T-cell (primary cell): ENCODE measurements at regions not wholly inside any gene's neighbourhood (a gene's known extent, or its start where the extent isn't known, plus 50 kb on each side); places are given as distances from the start of the nearest gene placed in this dataset.

ENCODE experiments used
- ATAC-seq, 4 experiments: fragments of 200-7000 bp in 3 of 4; fragments of 150-1000 bp in 1 of 4; cut with Tn5 transposase; replicated peaks in 1 of 4; 1 replicate in 3 of 4; 2 replicates in 1 of 4; pipeline ENCODE4 v1.10.0; 2021; ENCODE audit warnings: moderate library complexity in 3 of 4, mild to moderate bottlenecking in 2 of 4, moderate number of reproducible peaks in 1 of 4
- CTCF ChIA-PET, 2 donors: fragments of 300-600 bp; sonication (Branson Sonifier 250); formaldehyde crosslinking; loops; one replicate each; lab custom pipeline; 2022; ENCODE audit warnings: antibody characterized with exemption in 2 of 2; lab: Charles Lee
- POLR2A ChIA-PET, 2 donors: fragments of 300-600 bp; sonication (Branson Sonifier 250); formaldehyde crosslinking; loops; one replicate each; lab custom pipeline; 2022; ENCODE audit warnings: antibody characterized with exemption in 2 of 2; lab: Charles Lee
- DNase-seq, 35 experiments: peaks; one replicate each; pipeline versions ENCODE4 v3.0.0 to v3.0.0-alpha.2; 2013 to 2023
- H3K27ac ChIP-seq: one replicate; pipeline ENCODE4 v1.5.1; 2013; ENCODE audit warnings: low read length
- H3K27me3 ChIP-seq, 2 experiments: replicated peaks in 1 of 2; 1 replicate in 1 of 2; 2 replicates in 1 of 2; pipeline versions ENCODE4 v1.6.1 to v1.7.0; 2013; ENCODE audit warnings: low read length in 1 of 2, mixed read lengths in 1 of 2; ENCODE audit not compliant: control insufficient read depth in 2 of 2, insufficient read depth in 2 of 2; ENCODE audit errors: extremely low read depth in 1 of 2
- H3K36me3 ChIP-seq, 2 donors: 1 replicate in 1 of 2; 2 replicates in 1 of 2; pipeline versions ENCODE4 v1.6.1 to v1.7.0; 2013; ENCODE audit warnings: low read length in 1 of 2; ENCODE audit not compliant: control insufficient read depth in 2 of 2, insufficient read depth in 1 of 2; ENCODE audit errors: extremely low read depth in 1 of 2
- H3K4me1 ChIP-seq, 2 experiments: 1 replicate in 1 of 2; 2 replicates in 1 of 2; pipeline versions ENCODE4 v1.6.1 to v1.7.0; 2013; ENCODE audit warnings: low read length in 2 of 2, mixed read lengths in 1 of 2; ENCODE audit not compliant: insufficient read depth in 2 of 2, control insufficient read depth in 1 of 2; ENCODE audit errors: extremely low read depth in 1 of 2
- H3K4me3 ChIP-seq, 2 donors: 1 replicate in 1 of 2; 2 replicates in 1 of 2; pipeline versions ENCODE4 v1.5.1 to v1.7.0; 2013; ENCODE audit warnings: mild to moderate bottlenecking in 2 of 2, low read length in 1 of 2, moderate library complexity in 1 of 2; ENCODE audit not compliant: control insufficient read depth in 1 of 2; ENCODE audit errors: extremely low read depth in 1 of 2
- H3K9me3 ChIP-seq: 2 replicates; pipeline ENCODE4 v1.7.0; 2013
- H3K27ac Mint-ChIP-seq, 2 donors: one replicate each; pipeline ENCODE4 v1.8.0; 2020 to 2021; ENCODE audit warnings: mild to moderate bottlenecking in 2 of 2, mixed read lengths in 2 of 2
- H3K27me3 Mint-ChIP-seq, 2 donors: one replicate each; pipeline ENCODE4 v1.8.0; 2021 to 2022; ENCODE audit warnings: mixed read lengths in 2 of 2
- H3K36me3 Mint-ChIP-seq: one replicate; pipeline ENCODE4 v1.8.0; 2021; ENCODE audit warnings: mixed read lengths
- H3K4me1 Mint-ChIP-seq, 3 donors: one replicate each; pipeline ENCODE4 v1.8.0; 2020 to 2022; ENCODE audit warnings: mixed read lengths in 3 of 3, mild to moderate bottlenecking in 1 of 3
- H3K4me3 Mint-ChIP-seq, 3 donors: one replicate each; pipeline ENCODE4 v1.8.0; 2020 to 2022; ENCODE audit warnings: mild to moderate bottlenecking in 3 of 3, mixed read lengths in 3 of 3, moderate library complexity in 3 of 3
- H3K9me3 Mint-ChIP-seq, 3 donors: one replicate each; pipeline ENCODE4 v1.8.0; 2020 to 2022; ENCODE audit warnings: mixed read lengths in 3 of 3
- WGBS: methylation state at CpG from one replicate; pipeline ENCODE4 v1.1.5; 2013; ENCODE audit warnings: missing lambda C conversion rate; ENCODE audit not compliant: insufficient coverage; 5-methylcytosine and 5-hydroxymethylcytosine counted together

DNA sequence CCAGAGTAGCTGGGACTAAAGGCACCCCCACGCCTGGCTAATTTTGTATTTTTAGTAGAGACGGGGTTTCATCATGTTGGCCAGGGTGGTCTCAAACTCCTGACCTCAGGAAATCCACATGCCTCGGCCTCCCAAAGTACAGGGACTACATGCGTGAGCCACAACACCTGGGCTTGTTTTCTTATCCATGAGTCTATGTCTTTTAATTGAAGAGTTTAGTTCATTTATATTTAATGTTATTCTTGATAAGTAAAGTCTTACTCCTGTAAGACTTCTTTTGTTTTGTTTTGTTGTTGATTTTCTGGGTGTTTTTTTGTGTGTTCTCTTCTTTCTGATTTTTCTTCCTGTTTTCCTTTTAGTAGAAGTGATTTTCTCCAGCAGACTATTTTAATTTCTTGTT lies 621.0 kb downstream of the LTN1 start:
- Histone ChIP-seq H3K27me3 (no peaks in the 10 kb centered on the region), H3K4me1 (no peaks in the 10 kb centered on the region), H3K36me3 (no peaks in the 10 kb centered on the region), H3K27ac (no peak overlapping the region), H3K4me3 (no peak overlapping the region), H3K9me3 (no peaks in the 10 kb centered on the region)
- Mint-ChIP-seq H3K4me3 (no peak overlapping the region), H3K36me3 (no peaks in the 10 kb centered on the region), H3K27me3 (no peaks in the 10 kb centered on the region), H3K4me1 (no peaks in the 10 kb centered on the region), H3K27ac (no peak overlapping the region), H3K9me3 (peaks cover 24 to 37% (median 25%) of the 10 kb centered on the region in 3 donors)
- DNase-seq = no peak
- POLR2A ChIA-PET = interaction anchor here in 1 of 2 donors (0.6 kb wide), 1 partner anchor 262 kb away, joined by 3 read pairs; no protein-coding TSS in a partner anchor
- ATAC-seq = no peak
- CTCF ChIA-PET = no interaction called here
- WGBS = 72% methylated on average over 2 of the region's 4 CpGs

DNA sequence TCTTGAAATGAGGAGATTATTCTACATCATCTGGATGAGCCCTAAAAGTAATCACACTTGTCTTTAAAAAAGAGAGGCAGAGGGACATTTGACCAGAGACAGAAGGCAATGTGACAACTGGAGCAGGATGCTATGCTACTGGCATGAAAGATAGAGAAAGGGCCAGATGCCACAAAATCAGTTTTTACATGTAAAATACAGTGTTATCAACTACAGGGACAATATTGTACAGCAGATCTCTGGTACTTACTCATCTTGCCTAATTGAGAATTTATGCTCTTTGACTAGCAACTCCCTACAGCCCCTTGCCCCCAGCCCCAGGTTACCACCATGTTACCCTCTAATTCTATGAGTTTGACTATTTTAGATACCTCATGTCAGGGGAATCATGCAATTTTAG lies 633.4 kb downstream of the LTN1 start:
- H3K27me3 Mint-ChIP-seq = no peaks in the 10 kb centered on the region
- H3K27ac Mint-ChIP-seq = no peak overlapping the region
- H3K4me1 ChIP-seq = no peaks in the 10 kb centered on the region
- H3K9me3 Mint-ChIP-seq = peaks cover 0 to 3% (median 3%) of the 10 kb centered on the region in 3 donors
- DNase-seq (no peak), ATAC-seq (no peak)
- no peaks in the 10 kb centered on the region for H3K27me3 ChIP-seq
- no peaks in the 10 kb centered on the region for H3K36me3 Mint-ChIP-seq
- no peaks in the 10 kb centered on the region for H3K4me1 Mint-ChIP-seq
- no peak overlapping the region for H3K4me3 Mint-ChIP-seq
- no peaks in the 10 kb centered on the region for H3K36me3 ChIP-seq
- H3K9me3 ChIP-seq = no peaks in the 10 kb centered on the region
- CTCF ChIA-PET = interaction anchor here in 1 of 2 donors (0.5 kb wide), 1 partner anchor 11 kb away, joined by 3 read pairs; no protein-coding TSS in a partner anchor
- H3K4me3 ChIP-seq = no peak overlapping the region
- no peak overlapping the region for H3K27ac ChIP-seq
- POLR2A ChIA-PET = no interaction called here

DNA sequence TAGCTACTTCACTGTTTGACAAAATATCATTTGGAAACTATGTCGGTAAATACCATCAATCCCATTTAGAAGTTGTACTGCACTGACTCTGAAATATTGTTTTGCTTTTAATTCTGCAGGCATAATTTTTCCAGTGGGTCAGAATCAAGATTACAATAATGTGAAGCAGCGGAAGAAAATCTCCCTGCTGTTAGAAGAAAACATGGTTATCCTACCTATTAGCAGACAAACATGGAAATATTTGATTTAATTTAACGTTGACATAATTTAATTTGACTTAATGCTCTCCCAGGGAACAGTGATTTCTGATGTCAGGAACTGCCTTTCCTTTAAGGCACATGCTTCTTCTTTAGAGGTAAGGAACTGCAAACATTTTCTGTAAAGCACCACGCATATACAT lies 634.0 kb downstream of the LTN1 start:
- Mint-ChIP-seq H3K9me3 (peaks cover 0 to 3% (median 3%) of the 10 kb centered on the region in 3 donors), H3K4me3 (no peak overlapping the region), H3K36me3 (no peaks in the 10 kb centered on the region), H3K27me3 (no peaks in the 10 kb centered on the region), H3K27ac (no peak overlapping the region), H3K4me1 (no peaks in the 10 kb centered on the region)
- Histone ChIP-seq H3K27me3 (no peaks in the 10 kb centered on the region), H3K4me3 (no peak overlapping the region), H3K27ac (no peak overlapping the region), H3K36me3 (no peaks in the 10 kb centered on the region), H3K9me3 (no peaks in the 10 kb centered on the region), H3K4me1 (no peaks in the 10 kb centered on the region)
- WGBS = no CpG with 5 or more reads among the region's 4 CpGs
- POLR2A ChIA-PET = no interaction called here
- no peak for ATAC-seq
- no peak for DNase-seq
- CTCF ChIA-PET = no interaction called here

DNA sequence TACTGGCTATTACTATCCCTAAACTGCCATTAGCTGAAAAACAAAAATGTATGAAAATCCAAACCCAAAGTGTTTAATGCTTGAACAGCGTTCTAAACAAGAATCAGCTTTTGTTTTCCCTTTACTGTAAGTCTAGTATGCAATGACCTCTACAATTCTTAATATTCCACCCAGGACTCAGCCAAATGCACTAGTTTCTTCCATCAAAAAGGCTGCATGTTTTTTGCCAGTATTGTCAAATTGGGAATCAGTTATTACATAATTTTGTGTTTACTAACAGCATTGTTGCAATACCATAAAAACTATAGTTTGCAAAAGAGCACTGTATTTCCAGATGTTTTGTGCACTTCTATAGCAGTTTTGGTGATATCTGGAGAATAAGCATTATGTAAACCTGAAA lies 634.5 kb downstream of the LTN1 start:
- H3K9me3 Mint-ChIP-seq = peaks cover 0 to 3% (median 0%) of the 10 kb centered on the region in 3 donors
- DNase-seq (no peak), ATAC-seq (no peak)
- Histone ChIP-seq H3K9me3 (no peaks in the 10 kb centered on the region), H3K36me3 (no peaks in the 10 kb centered on the region), H3K27ac (no peak overlapping the region), H3K4me1 (no peaks in the 10 kb centered on the region), H3K4me3 (no peak overlapping the region), H3K27me3 (no peaks in the 10 kb centered on the region)
- no peak overlapping the region for H3K27ac Mint-ChIP-seq
- no peaks in the 10 kb centered on the region for H3K27me3 Mint-ChIP-seq
- H3K4me1 Mint-ChIP-seq = no peaks in the 10 kb centered on the region
- H3K36me3 Mint-ChIP-seq = no peaks in the 10 kb centered on the region
- POLR2A ChIA-PET = no interaction called here
- CTCF ChIA-PET = no interaction called here
- WGBS = no CpG with 5 or more reads among the region's 1 CpG
- no peak overlapping the region for H3K4me3 Mint-ChIP-seq

DNA sequence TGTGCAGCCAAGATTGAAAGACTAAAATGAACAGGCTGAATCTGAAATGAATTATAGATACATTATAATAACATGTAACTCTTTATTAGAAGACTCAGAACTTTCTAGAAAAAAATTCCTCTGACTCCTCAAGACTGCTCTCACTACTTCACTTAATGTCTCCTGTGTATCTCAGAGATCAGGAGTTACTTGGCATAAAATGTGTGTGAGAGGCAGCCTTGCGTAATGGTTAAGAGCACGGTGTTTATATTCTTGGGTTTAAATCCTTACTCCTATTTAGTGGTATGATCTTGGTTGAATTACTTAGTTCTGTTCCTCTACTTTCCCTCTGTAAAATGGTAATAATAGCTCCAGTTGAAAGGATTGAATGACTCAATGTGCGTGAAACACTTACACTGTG lies 634.9 kb downstream of the LTN1 start:
- Histone ChIP-seq H3K4me3 (no peak overlapping the region), H3K9me3 (no peaks in the 10 kb centered on the region), H3K27me3 (no peaks in the 10 kb centered on the region), H3K4me1 (no peaks in the 10 kb centered on the region), H3K36me3 (no peaks in the 10 kb centered on the region), H3K27ac (no peak overlapping the region)
- CTCF ChIA-PET = no interaction called here
- no peak overlapping the region for H3K4me3 Mint-ChIP-seq
- 100% methylated on average over 1 of the region's 3 CpGs for WGBS
- no peak overlapping the region for H3K27ac Mint-ChIP-seq
- H3K9me3 Mint-ChIP-seq = peaks cover 0 to 3% (median 0%) of the 10 kb centered on the region in 3 donors
- no peaks in the 10 kb centered on the region for H3K27me3 Mint-ChIP-seq
- DNase-seq (no peak), ATAC-seq (no peak)
- POLR2A ChIA-PET = no interaction called here
- H3K4me1 Mint-ChIP-seq = no peaks in the 10 kb centered on the region
- H3K36me3 Mint-ChIP-seq = no peaks in the 10 kb centered on the region

DNA sequence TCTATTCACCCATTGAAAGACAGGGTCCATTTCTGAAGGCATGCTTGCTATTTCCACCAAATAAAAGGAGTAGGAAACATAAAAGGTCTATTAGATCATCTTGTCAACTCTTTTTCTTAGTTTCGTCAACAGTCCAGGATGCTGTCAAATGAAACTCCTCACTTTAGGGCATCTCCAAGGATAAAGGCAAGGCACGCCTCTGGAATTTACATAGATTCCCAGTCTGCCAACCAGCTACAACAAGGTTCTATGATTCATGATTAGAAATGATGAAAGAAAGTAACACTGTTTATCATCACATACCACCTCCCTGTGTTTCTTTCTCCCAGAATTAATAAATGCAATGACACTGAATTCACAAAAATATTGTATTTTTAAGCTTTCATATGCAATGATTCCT lies 636.3 kb downstream of the LTN1 start:
- no peak for DNase-seq
- Histone ChIP-seq H3K27ac (no peak overlapping the region), H3K36me3 (no peaks in the 10 kb centered on the region), H3K27me3 (no peaks in the 10 kb centered on the region), H3K9me3 (no peaks in the 10 kb centered on the region), H3K4me3 (no peak overlapping the region), H3K4me1 (no peaks in the 10 kb centered on the region)
- no peak for ATAC-seq
- POLR2A ChIA-PET = no interaction called here
- H3K27me3 Mint-ChIP-seq = peaks cover 0 to 3% of the 10 kb centered on the region in 2 donors
- no peak overlapping the region for H3K4me3 Mint-ChIP-seq
- no peak overlapping the region for H3K27ac Mint-ChIP-seq
- no peaks in the 10 kb centered on the region for H3K36me3 Mint-ChIP-seq
- CTCF ChIA-PET = no interaction called here
- H3K4me1 Mint-ChIP-seq = no peaks in the 10 kb centered on the region
- WGBS = 83% methylated on average over 1 of the region's 2 CpGs
- H3K9me3 Mint-ChIP-seq = peaks cover 0 to 3% (median 0%) of the 10 kb centered on the region in 3 donors

DNA sequence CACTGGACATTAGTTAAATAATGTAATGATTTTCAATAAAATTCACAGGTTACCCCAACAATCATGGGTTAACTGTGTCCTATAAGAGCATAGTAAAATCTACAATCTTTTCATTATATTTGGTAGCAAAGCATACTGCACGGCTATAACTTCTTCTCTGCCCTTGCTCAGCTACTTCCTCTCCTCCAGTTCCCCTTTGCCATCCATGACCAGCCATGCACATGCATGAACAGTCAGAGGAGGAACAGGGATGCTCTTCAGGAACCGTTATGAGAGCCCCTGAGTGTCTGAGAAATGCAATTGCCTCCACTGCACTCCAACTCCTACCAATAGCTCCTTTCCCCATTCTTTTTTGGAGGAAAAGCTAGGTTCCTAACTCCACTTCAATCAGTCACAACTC lies 646.7 kb downstream of the LTN1 start:
- ChIA-PET POLR2A (no interaction called here), CTCF (no interaction called here)
- Mint-ChIP-seq H3K4me3 (no peak overlapping the region), H3K27ac (no peak overlapping the region), H3K27me3 (peaks cover 0 to 4% of the 10 kb centered on the region in 2 donors), H3K36me3 (no peaks in the 10 kb centered on the region), H3K9me3 (no peaks in the 10 kb centered on the region), H3K4me1 (no peaks in the 10 kb centered on the region)
- Histone ChIP-seq H3K9me3 (no peaks in the 10 kb centered on the region), H3K27me3 (no peaks in the 10 kb centered on the region), H3K4me3 (no peak overlapping the region), H3K36me3 (no peaks in the 10 kb centered on the region), H3K4me1 (no peaks in the 10 kb centered on the region), H3K27ac (no peak overlapping the region)
- ATAC-seq (no peak), DNase-seq (no peak)
- 34% methylated on average over 2 of the region's 2 CpGs for WGBS
